HG03159 (cell line): ENCODE measurements at regions not wholly inside any gene's neighbourhood (a gene's known extent, or its start where the extent isn't known, plus 50 kb on each side); places are given as distances from the start of the nearest gene placed in this dataset.

ENCODE experiments used
- ATAC-seq: cut with Tn5 transposase; IDR thresholded peaks from one replicate; pipeline ENCODE4 v1.9.1; 2021; ENCODE audit warnings: mild to moderate bottlenecking, moderate library complexity; ENCODE audit not compliant: unreplicated experiment

DNA sequence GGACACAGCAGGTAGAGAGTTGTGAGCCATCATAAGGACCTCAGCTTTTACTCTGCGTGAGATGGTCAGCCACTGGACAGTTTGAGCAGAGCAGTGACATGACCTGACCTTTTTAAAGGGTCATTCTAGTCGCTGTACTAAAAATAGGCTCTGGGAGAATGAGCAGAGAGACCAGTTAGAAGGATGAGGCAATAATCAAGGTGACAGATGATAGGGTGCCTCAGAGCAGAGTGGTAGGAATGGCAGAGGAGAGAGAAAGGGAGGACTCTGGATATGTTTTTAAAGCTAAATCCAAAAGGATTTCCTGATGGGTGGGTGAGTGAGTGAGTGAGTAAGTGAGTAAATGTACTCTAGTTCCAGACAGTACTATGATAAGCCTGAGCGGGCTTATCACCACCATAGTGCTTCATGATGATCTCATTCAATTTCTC, 83.6 kb upstream of the ARHGAP5 start:
- no peak for ATAC-seq

DNA sequence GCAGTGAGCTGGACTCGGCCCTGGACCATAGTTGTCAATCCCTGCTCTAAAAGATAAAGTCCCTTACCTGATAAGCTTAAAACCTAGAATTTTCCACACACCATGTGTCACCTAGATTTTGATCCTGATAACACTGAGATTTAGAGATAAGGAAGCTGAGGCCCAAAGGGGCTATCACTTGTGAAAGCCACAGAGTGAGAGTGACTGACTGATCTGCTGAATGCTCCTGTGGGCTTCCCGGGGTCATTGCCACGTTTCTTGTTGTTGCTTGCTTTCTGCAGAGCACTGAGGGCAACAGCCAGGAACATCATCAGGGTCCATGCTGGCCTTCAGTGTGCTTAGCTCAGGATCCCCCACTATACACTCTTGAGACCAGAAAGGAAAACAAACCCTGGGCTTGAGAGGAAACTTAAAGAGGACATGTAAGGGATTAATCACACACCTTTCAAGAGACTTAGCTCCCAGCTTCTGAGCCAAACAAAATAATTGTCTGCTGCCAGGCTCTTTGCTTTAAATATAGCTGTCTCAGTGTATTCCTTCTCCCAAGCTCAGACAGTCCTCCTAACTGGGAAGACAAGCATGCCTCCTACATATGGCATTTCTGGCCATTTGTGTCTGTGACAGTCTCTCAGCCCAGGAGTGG, 82.6 kb upstream of the ARHGAP5 start:
- ATAC-seq, result no peak

DNA sequence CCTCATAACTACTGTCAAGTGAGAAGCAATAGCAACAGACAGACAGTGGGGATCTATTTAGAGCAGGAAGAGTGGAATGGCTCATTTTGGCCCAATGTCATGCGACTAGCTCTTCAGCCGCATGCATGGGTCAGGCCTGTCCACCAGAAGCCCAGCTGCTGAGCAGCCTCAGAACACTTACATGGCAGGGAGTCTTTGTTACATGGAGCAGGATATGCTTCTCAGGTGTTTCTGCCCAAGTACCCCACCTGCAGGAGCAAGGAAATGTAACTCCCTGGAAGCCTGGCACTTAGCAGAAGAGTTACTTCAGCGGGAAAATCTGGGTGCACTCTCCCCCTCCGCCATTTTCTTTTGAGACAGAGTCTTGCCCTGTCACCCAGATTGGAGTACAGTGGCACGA, 73.5 kb upstream of the ARHGAP5 start:
- no peak for ATAC-seq

DNA sequence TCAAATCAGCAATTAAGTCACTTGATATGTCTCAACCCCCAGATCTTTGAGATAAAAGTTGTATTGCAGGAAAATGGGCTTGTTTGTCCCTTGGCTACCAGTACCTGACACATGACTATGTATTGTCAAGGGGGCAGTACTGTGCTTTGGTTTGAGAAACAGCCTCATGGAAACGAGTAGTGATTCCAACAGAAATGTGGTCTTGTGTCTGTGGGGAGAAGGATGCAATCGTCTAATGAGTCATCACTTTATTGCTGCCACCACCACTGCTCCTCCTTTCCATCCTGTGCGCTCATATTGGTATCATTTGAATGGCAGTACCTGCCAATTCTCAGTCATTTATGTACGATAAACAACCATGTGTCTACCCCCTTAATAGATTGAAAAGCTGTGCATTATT, 72.8 kb upstream of the ARHGAP5 start:
- no peak for ATAC-seq

DNA sequence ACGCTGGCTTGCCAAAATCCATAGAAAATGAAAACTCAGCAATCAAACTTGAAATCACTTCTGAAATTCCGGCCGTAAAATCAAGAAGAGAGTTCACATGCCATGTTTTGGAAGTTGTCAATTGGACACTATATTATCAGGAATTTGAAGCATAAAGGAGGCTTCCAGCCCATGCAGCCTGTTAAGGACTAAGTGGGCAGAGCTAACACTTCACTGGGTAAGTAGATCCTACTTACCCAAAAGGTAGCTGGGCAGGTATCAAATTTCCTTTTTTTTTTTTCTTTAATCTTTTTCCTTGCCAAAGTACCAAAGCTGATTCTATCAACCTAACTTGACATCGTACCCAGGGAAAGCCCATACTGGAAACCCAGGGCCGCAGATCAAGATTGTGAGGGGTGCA, 71.5 kb upstream of the ARHGAP5 start:
- ATAC-seq, result no peak

DNA sequence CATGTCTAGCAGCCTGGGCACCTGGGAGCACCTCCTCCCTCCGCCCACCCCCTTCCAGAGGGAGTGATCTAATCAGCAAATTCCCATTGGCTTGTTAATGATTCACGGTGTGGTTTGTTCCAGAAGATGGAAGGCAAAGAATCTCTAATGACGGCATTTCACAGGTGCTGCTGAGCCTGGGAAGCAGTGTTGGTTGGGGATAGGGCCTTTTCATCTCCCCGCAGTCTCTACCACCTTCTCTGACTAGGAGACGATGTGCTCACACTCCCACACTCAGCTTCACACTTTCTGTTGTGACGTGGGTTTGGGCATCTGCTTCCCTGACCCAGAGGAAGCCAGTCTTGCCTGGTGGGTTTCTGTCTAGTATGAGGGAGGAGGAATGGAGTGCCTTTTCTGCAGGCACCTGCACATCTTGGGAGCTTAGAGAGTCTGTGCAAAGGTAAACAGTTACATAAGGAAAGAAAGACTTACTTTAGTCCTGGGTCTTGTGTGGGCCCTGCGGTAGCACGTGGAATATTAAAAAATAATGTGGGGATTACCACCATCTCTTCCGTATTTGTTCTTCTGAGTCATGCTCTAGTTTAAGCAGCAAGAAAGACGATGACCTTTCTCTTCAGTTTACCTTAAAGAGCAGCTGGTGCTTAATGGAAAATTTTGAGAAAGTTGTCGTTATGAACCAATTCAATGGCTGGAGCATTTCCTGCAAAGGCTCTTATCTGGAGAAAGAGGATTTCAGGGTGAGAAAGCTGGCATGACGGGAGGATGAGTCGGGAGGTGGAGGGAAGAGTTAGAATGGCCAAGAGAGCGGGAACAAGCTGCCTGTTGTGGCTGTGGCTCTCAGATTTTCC, 70.6 kb upstream of the ARHGAP5 start:
- ATAC-seq, result no peak

DNA sequence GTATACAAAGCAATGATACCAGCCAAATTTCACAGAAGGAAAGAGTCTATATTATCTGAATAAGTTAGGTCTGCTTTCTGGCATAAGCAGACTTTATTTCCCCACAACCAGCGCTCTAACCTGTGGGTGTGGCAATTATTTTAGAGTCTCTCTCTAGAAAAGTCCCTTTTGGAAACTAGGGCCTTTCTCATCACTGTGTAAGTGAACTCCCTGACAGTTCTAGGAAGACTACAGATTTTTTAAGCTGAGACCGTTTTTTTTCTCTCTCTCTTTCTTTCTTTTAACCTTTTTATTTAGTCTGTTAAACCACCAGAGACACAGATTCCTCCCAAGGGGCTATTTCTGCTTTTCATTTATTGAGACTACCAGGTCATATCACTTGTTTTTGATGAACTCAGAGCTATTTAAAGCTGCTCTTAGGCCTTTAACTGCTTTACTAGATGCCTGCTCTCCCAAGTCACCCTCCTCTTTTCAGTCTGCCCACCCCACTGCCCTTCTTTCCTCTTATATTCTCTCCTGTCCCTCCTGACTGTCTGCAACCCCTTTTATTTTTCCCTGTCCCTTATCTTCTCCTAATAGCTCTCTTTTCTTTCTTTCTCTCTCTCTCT, 69.2 kb upstream of the ARHGAP5 start:
- no peak for ATAC-seq

DNA sequence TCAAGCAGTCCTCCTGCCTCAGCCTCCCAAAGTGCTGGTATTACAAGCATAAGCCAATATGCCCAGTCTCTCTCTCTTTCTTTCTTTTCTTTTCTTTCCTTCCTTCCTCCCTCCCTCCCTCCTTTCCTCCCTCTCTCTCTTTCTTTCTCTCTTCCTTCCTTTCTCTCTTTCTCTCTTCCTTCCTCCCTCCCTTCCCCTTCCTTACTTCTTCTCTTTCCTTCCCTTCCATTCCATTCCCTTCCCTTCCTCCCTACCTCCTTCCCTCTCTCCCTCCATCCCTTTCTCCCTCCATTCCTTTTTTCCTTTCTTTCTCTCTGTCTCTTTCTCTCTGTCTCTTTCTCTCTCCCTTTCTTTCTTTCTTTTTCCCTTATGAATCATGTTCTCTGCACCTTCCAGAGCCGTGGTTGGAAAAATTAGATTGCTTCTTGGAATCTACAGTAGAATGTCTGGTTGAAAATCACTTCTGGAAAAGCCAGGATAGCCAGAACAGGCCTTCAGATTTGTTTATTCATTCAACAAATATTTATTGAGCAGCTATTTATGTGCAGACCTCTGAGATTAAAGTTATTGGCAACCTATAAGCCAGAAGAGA, 68.4 kb upstream of the ARHGAP5 start:
- ATAC-seq, result no peak

DNA sequence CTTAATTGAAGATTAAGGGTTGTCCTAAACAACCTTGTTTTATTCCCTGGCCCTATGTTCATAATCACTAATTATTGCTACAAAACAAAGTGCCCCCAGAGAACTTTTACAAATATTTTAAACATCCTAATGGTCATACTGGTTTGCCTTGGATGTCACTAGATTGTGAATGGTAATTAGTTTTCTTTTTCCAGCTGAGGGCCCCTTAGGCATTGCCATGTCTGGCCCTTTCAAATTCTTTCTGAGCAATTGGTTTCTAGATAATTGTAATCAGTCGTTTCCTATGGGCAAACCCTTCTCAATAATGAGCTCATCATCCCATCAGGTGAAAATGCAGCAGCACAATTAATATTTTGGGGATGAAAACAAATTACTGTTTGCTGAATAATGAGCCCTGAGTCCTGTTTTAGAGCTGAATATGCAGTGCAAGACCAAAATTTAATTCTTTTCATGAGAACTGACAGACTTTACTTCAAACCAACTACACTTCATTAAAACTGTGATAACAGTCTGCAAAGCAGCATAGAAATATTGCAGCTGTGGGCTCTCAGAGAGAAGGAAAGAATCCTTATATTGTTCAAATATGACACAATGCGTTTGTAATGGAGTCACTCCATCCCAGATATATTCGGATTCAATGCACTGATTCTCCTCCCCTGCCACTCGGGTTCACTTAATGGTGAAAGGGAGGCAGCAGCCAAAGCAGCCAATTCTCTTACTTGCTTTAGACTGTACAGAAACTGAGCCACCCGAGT, 67.7 kb upstream of the ARHGAP5 start:
- ATAC-seq, result no peak

DNA sequence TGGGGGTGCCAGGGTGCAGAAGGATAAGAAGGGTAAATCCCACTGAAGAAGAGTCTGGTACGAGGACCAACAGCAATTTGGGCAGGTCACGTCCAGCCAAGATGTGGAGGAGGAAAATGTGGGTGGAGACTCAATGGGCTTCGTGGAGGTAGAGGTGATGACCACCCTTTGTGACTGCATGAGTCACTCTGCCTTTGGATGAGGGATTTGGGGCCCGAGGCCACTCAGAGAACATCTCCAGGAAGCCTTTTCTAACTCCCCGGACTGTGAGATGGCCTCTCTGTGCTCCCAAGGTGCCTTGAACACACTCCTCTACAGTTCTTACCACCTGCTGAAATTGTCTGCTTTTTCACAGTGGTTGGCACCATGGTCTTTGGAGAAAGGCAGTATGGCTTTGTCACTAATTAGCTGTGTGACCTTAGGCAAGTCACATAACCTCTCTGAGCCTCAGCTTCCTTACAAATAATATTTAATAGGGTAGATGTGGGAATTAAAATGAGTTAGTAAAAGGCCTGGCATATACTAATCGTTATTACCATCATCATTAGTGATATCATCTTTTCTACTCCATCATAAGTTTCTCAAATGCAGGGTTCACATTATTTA, 67.0 kb upstream of the ARHGAP5 start:
- no peak for ATAC-seq

DNA sequence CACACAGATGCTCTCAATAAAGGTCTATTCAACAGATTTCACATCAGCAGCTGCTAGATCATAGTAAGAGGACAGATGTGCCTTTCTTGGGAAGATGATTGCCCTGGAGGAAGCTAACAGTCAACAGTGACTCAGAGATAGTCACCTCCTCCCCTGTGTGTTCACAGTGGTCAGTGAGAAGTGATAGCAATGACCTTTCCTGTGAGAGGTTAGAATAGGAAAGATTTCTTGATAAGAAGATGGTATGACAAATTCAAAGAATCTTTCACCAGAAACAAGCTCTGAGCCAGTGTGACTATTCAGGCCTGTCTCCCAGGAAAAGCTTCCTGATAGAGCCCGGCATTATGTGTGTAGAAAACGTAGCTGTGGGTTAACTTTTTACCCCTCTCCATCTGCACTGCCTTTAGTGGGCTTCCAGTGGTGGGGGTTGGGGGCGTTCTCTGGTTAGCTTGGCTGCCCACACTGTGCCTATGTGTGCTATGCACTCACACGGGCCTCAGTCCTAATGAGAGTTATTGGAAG, 66.4 kb upstream of the ARHGAP5 start:
- no peak for ATAC-seq

DNA sequence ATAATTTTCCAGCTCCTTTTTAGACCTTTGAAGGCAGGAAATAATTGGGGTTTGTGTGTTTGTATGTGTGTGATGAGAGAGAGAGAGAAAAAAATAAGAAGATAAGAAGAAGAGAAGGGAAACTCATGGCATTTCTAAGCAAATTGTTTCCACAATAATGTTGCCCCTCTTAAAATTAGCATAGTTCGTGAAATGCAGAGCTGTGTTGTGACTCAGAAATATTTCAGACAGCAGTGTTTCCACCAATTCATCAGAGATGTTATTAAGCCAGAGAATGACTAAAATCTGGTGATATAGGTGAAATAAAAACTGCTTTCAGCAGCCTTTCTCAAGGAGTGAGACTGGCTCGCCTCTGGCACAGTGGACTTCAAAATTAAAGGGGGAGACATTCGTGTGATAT, 65.9 kb upstream of the ARHGAP5 start:
- no peak for ATAC-seq

DNA sequence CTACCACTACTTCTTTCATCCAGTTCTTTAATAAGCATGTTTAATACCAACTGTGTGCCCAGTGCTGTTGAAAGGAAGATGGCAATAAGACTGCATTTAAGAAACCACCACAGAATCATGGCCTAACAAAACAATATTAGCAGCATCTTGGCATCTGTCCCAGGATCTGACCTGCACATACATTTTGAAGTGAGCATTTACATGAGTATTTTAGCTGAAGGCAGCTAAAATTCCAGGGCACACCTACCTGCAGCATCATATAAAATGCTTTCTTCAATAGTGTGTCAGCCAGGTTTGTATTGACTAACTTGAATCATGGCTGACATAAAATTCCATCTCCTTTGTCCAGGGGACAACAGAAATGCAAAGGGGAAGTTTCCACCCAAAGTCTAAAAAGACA, 65.0 kb upstream of the ARHGAP5 start:
- no peak for ATAC-seq

DNA sequence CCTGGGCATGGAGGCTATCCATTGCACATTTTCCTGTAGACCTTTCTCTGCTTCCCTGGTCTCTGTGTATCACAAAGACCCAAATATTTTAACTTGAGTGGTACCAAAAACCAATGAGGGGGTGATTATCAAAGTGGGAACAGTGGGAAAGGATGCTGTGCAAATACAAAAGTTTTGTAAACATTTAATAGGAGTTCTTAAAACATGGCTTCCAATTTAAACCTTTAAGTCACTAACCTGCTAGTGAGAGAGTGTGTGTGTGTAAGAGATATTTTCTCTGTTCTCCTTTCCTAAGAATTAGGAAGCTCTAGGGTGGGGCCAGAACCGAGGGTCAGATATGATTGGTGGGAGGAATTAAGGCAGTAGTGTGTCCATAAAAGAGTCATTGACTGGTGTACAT, 64.5 kb upstream of the ARHGAP5 start:
- ATAC-seq, result no peak

DNA sequence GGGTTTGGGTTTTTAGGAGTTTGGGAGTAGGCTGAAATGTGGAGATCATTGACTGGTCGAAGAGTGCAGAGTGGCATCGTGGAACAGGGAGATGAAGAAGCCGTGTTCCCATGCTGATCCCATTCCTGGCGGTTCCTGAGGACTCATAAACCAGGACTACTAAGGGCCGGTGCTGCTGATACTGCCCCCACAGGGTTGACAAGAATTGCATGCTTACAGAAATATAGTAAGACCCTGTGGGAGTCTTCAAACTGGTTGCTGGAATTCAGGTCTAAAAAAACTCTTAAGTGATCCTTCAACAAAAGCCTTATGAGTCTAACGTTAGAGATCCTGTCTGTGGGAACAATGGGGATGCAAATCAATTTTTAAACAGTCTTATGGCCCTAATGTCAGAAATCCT, 64.0 kb upstream of the ARHGAP5 start:
- ATAC-seq, result no peak

DNA sequence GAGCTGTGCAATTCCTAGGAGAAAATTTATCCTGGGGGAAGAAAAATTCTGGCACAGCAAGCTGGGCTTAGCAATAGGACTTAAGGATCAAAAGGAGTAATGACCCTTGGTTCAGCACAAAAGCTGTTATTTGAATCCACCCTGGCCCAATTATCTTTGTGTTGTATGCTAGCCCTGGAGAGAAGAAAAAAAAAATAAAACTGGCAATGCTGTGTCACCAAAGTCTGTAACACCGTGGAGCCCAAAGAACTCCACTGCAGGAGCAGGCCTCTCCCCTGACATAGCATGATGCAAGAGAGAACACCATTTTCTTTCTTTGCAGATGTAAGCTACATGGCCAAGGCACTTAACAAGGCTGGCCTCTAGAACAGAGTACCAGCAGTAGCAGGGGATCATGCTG, 63.0 kb upstream of the ARHGAP5 start:
- ATAC-seq, result no peak

DNA sequence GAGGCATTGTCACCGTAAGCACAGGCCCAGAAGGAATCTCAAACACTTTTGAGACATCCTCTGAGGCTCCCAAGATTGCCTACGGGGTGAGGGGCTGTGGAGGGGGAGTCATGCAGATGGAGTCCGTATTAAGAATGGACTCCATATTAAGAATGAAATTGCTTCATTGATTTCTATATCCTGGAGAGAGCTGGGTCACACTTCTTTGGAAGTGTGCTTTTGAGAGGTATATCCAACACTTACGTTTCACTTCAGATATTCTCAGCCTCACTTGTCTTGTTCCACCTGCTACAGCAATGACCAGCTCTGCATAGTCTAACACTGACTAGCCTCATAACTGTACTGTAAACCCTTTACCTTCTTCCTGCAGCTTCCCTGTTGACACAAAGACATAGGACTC, 62.6 kb upstream of the ARHGAP5 start:
- ATAC-seq, result no peak

DNA sequence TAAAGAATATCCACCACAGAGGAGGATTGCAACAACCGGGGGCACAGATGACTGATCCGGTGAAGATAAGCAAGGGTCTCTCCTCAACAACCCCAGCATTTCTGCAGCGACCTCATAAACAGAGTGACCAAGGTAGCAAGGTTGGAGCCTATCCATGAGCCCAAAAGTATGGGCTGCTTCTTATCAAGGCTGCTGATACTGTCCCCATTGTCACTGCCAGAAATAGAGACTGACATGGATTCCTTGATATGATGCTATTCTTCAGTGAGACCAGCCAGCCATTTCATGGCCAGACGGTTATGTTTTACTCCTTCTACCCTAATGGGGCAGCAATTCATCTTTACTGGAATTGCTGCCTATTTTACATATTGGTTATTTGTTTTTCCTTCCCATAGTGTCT, 61.9 kb upstream of the ARHGAP5 start:
- ATAC-seq, result no peak

DNA sequence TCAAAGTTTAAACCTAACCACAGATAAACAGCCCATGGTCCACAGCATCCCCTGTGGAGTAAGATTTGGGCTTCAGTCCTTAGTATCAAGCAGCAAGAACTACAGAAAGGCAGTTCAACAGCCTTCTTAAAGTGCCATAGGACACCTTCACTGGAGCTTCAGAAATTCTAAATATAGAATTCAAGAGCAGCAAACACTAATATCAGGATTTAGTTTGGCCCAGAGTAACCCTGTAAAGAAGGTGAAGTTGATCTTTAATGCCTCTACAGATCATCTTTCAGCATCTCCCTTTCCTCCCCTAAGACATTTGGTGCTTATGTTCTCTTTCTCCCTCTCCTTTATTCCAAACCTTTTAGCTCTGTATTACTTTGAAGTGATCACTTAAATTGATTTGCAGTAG, 59.5 kb upstream of the ARHGAP5 start:
- no peak for ATAC-seq

DNA sequence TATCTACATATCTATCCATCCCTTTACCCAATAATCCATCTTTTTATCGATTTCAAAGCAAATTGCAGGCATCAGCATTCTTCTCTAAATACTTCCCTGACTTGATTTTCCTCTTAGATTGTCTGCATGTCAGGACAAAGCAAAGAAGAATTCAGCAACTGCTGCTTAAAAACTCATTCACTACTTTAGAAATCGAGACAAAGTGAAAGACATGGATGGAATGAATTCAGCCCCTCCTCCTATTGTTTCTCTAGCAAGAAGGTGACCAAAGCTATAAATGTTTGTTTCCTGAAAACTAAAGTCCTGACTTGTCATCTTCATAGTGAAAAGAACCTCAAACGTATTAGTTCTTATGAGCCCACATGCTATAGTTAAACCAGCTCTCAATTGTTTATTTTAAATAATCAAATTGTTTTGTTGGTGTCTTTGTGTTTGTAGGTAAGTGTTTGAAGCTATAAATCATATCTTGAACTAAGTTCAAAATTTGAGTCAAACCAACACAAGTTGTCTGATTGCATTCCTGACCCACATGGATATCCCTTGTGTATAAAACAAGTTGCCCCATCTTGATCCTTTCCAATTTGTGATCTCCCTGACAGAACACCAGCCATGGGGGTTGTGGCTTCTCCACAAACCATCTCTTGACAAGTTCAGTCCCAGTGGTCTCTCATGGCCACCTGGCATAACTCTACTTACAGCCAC, 58.6 kb upstream of the ARHGAP5 start:
- no peak for ATAC-seq
